ENCODE measurements at regions not wholly inside any gene's neighbourhood (a gene's known extent, or its start where the extent isn't known, plus 50 kb on each side); places are given as distances from the start of the nearest gene placed in this dataset.

- no peaks in the 10 kb centered on the region for H3K9me3 ChIP-seq
- no peak for ATAC-seq
- no peaks in the 10 kb centered on the region for H3K36me3 ChIP-seq (ENCODE audit: insufficient read depth in 1 of 2, low read depth in 1 of 2)
- intact Hi-C loops (cut with DNase I), result no loop called here
- H3K4me1 ChIP-seq, result no peaks in the 10 kb centered on the region
- TF ChIP-seq CTCF (IDR thresholded peaks at IDR 0.05), result no peak
- H3K27me3 ChIP-seq (ENCODE audit: insufficient read depth in 3 of 3, low read length in 2 of 3), result no peaks in the 10 kb centered on the region
- 54 to 63% (median 55%) methylated on average over 3 of the region's 3 CpGs for WGBS, 3 donors
- no peak overlapping the region for H3K4me3 ChIP-seq
- H3K27ac ChIP-seq, result no peak overlapping the region
- DNase-seq, result no peak
These were observed 291.0 kb downstream of the CHRM3 start for GRCh38 chr1:239677362-239677761.

DNA sequence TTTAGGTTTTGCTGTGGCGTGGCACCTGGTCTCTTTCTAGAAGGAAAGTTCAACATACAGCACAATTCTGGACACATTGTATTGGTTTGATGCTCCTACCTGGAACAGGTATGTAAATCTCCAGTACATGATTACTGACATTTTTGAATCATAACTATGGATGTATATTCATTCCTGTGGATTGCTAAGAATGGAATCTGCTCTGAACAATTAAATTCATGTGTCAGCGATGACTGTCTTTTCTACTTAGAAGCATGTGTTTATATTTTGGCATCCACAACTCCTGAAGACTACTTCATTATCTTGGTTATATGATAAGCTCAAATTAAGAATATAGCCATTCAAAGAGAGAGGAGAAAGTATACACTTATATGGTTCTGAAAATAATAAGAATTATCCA lies 291.8 kb downstream of the CHRM3 start:
- WGBS, 3 donors, result 92 to 96% (median 92%) methylated on average over 2 of the region's 2 CpGs
- TF ChIP-seq CTCF (IDR thresholded peaks at IDR 0.05), result no peak

DNA sequence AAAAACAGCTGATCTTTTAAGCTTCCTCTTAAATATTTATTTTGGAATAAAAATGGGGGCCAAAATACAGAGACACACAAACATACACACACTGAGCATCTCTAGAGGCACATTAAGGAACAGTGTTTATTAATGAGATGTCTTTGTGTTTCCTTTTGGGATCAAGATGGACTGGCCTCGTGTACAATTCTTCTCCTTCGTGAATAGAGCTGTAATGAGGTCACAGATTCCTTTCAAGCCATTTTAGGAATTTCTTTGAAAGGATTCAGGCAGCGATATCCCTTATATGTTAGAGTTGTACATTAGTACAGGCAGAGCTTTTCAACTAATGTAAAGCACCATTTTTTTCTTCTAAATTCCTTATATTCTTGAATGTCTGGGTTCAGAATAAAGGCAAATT lies 295.7 kb downstream of the CHRM3 start:
- no peak for DNase-seq
- ATAC-seq, result no peak
- no peaks in the 10 kb centered on the region for H3K27me3 ChIP-seq (ENCODE audit: insufficient read depth in 3 of 3, low read length in 2 of 3)
- no peak overlapping the region for H3K27ac ChIP-seq
- H3K36me3 ChIP-seq (ENCODE audit: insufficient read depth in 1 of 2, low read depth in 1 of 2), result no peaks in the 10 kb centered on the region
- H3K9me3 ChIP-seq, result no peaks in the 10 kb centered on the region
- intact Hi-C loops (cut with DNase I), result no loop called here
- H3K4me3 ChIP-seq, result no peak overlapping the region
- 35 to 49% (median 40%) methylated on average over 3 of the region's 3 CpGs for WGBS, 3 donors
- no peaks in the 10 kb centered on the region for H3K4me1 ChIP-seq
- TF ChIP-seq CTCF (IDR thresholded peaks at IDR 0.05), result no peak

More for the DNA sequence above, 291.8 kb downstream of the CHRM3 start:
- intact Hi-C loops (cut with DNase I), result no loop called here
- Histone ChIP-seq H3K4me3 (no peak overlapping the region), H3K4me1 (no peaks in the 10 kb centered on the region), H3K9me3 (no peaks in the 10 kb centered on the region), H3K36me3 (ENCODE audit: insufficient read depth in 1 of 2, low read depth in 1 of 2) (no peaks in the 10 kb centered on the region), H3K27me3 (ENCODE audit: insufficient read depth in 3 of 3, low read length in 2 of 3) (no peaks in the 10 kb centered on the region), H3K27ac (no peak overlapping the region)
- ATAC-seq, result no peak
- no peak for DNase-seq

- intact Hi-C loops (cut with DNase I), result no loop called here
- 80 to 86% (median 84%) methylated on average over 2 of the region's 2 CpGs for WGBS, 3 donors
- no peak for ATAC-seq
These were observed 296.6 kb downstream of the CHRM3 start for GRCh38 chr1:239682960-239683359.

More at GRCh38 chr1:239682960-239683359, 296.6 kb downstream of the CHRM3 start:
- H3K9me3 ChIP-seq, result no peaks in the 10 kb centered on the region
- H3K36me3 ChIP-seq (ENCODE audit: insufficient read depth in 1 of 2, low read depth in 1 of 2), result no peaks in the 10 kb centered on the region
- no peak overlapping the region for H3K27ac ChIP-seq
- no peak for TF ChIP-seq CTCF (IDR thresholded peaks at IDR 0.05)
- H3K27me3 ChIP-seq (ENCODE audit: insufficient read depth in 3 of 3, low read length in 2 of 3), result no peaks in the 10 kb centered on the region
- H3K4me1 ChIP-seq, result no peaks in the 10 kb centered on the region
- no peak for DNase-seq
- H3K4me3 ChIP-seq, result no peak overlapping the region
